ENCODE measurements at regions not wholly inside any gene's neighbourhood (a gene's known extent, or its start where the extent isn't known, plus 50 kb on each side); places are given as distances from the start of the nearest gene placed in this dataset.

GRCh38 chr2:216565956-216566355 is 67.3 kb upstream of the IGFBP2 start:
- peaks cover 6 to 24% of the 10 kb centered on the region in 2 experiments for H3K27me3 ChIP-seq (ENCODE audit: control insufficient read depth in 2 of 2, insufficient read depth in 2 of 2, low read length in 2 of 2)
- no peaks in the 10 kb centered on the region for H3K79me2 ChIP-seq (ENCODE audit: control insufficient read depth, insufficient read depth, low read length)
- no peak for FAIRE-seq
- no peak overlapping the region for H3K4me3 ChIP-seq
- no peaks in the 10 kb centered on the region for H4K20me1 ChIP-seq (replicated peaks; ENCODE audit: control insufficient read depth, insufficient read depth, low read length)
- ChIA-PET POLR2A (no interaction called here), CTCF (ENCODE audit: low intra/inter-chr PET ratio) (no interaction called here)
- no peak overlapping the region for H3K4me2 ChIP-seq (ENCODE audit: insufficient read depth, low read length)
- no peak overlapping the region for H3K9ac ChIP-seq (ENCODE audit: insufficient read depth in 1 of 2, low read depth in 2 of 2, low read length in 2 of 2)
- no peak overlapping the region for H2AFZ ChIP-seq (ENCODE audit: low read depth, low read length)
- in situ Hi-C loops (cut with MboI), result no loop called here
- ATAC-seq, result no peak
- BruUV-seq (replicated peaks), result no TSS peak
- intact Hi-C loops (cut with micrococcal nuclease), result no loop called here
- WGBS (ENCODE audit: insufficient coverage, low coverage, missing lambda C conversion rate), result 3% methylated on average over 7 of the region's 7 CpGs
- no peak for TF ChIP-seq DDX20 (tag; IDR thresholded peaks at IDR 0.05; ENCODE audit: low read depth)
- no peak for TF ChIP-seq ZNF699 (CRISPR knock-in tag; IDR thresholded peaks at IDR 0.05; ENCODE audit: insufficient replicate concordance)
- TF ChIP-seq SFPQ (IDR thresholded peaks at IDR 0.05; ENCODE audit: low read depth, low read length), result no peak
- TF ChIP-seq ZNF696 (CRISPR knock-in tag; conservative IDR thresholded peaks at IDR 0.05), result no peak
- TF ChIP-seq OTX1 (CRISPR knock-in tag; IDR thresholded peaks at IDR 0.05), result no peak
- no peak for TF ChIP-seq ZNF778 (CRISPR knock-in tag; IDR thresholded peaks at IDR 0.05)
- no peak for TF ChIP-seq NFRKB (IDR thresholded peaks at IDR 0.05; ENCODE audit: low read depth)
- no peak for TF ChIP-seq ZNF77 (CRISPR knock-in tag; IDR thresholded peaks at IDR 0.05)
- no peak for TF ChIP-seq TRIM28 (IDR thresholded peaks at IDR 0.05)
- TF ChIP-seq CREB3 (tag; conservative IDR thresholded peaks at IDR 0.05; ENCODE audit: low read depth), result no peak
- no peak for TF ChIP-seq IRF1 (CRISPR knock-in tag; IDR thresholded peaks at IDR 0.05; ENCODE audit: borderline replicate concordance)
- TF ChIP-seq CXXC5 (CRISPR knock-in tag; IDR thresholded peaks at IDR 0.05), result no peak
- no peak overlapping the region for H3K27ac ChIP-seq (ENCODE audit: extremely low read depth, low read depth, low read length)
- H3K36me3 ChIP-seq (ENCODE audit: control insufficient read depth, insufficient read depth, low read length), result no peaks in the 10 kb centered on the region
- H3K4me1 ChIP-seq (replicated peaks in 1 of 2; ENCODE audit: control insufficient read depth in 2 of 2, insufficient read depth in 2 of 2, low read length in 2 of 2), result no peaks in the 10 kb centered on the region
- H3K9me3 ChIP-seq (replicated peaks; ENCODE audit: control insufficient read depth, insufficient read depth, low read depth, low read length), result no peaks in the 10 kb centered on the region
- no peaks in the 10 kb centered on the region for H3K9me1 ChIP-seq (ENCODE audit: control insufficient read depth, insufficient read depth, low read length)
- DNase-seq (ENCODE audit: extremely low read depth in 1 of 4, low spot score in 3 of 4), result no peak
